Neural crest cell (in vitro differentiated cells): ENCODE measurements at regions not wholly inside any gene's neighbourhood (a gene's known extent, or its start where the extent isn't known, plus 50 kb on each side); places are given as distances from the start of the nearest gene placed in this dataset.
A peak's percentile ranks its signal among the peaks of the same experiment; 100 is the strongest.
"Not testable (repeated sequence)": the region's sequence is repeated elsewhere in the genome, so short reads cannot be mapped to it uniquely, and the experiment has no call there.

Experiments used
- DNase-seq: peaks from one replicate; pipeline ENCODE4 v3.0.0; 2021; ENCODE audit warnings: low read depth, mixed read lengths, low spot score
- H3K27ac Mint-ChIP-seq: one replicate; pipeline ENCODE4 v1.8.0; 2021; ENCODE audit warnings: mild to moderate bottlenecking, mixed read lengths; ENCODE audit not compliant: unreplicated experiment
- H3K27me3 Mint-ChIP-seq: 2 replicates; pipeline ENCODE4 v1.8.0; 2021; ENCODE audit warnings: low read depth, mild to moderate bottlenecking, mixed read lengths
- H3K36me3 Mint-ChIP-seq: 2 replicates; pipeline ENCODE4 v1.8.0; 2021; ENCODE audit warnings: low read depth, mild to moderate bottlenecking, mixed read lengths
- H3K4me1 Mint-ChIP-seq: 2 replicates; pipeline ENCODE4 v1.8.0; 2021; ENCODE audit warnings: mixed read lengths
- H3K4me3 Mint-ChIP-seq: one replicate; pipeline ENCODE4 v1.8.0; 2021; ENCODE audit warnings: mild to moderate bottlenecking, mixed read lengths
- H3K9me3 Mint-ChIP-seq: 2 replicates; pipeline ENCODE4 v1.8.0; 2021; ENCODE audit warnings: mixed read lengths
- CTCF ChIP-seq: fragments of 200-600 bp; sonication (generic); conservative IDR thresholded peaks from 2 replicates; pipeline ENCODE4 v1.5.0; 2021; ENCODE audit warnings: antibody characterized with exemption, mild to moderate bottlenecking

- Mint-ChIP-seq H3K36me3 (no peaks in the 10 kb centered on the region), H3K27me3 (no peaks in the 10 kb centered on the region), H3K4me3 (no peak overlapping the region), H3K9me3 (peaks cover 2% of the 10 kb centered on the region), H3K27ac (no peak overlapping the region), H3K4me1 (peaks cover 15% of the 10 kb centered on the region)
- no peak for DNase-seq
- no peak for TF ChIP-seq CTCF
Measured at GRCh38 chr17:14575471-14575953, 274.6 kb downstream of the HS3ST3B1 start.

- not testable (repeated sequence) for H3K4me3 Mint-ChIP-seq, DNase-seq, H3K36me3 Mint-ChIP-seq, H3K27ac Mint-ChIP-seq, H3K27me3 Mint-ChIP-seq, H3K9me3 Mint-ChIP-seq
- H3K4me1 Mint-ChIP-seq: peaks cover 11% of the 10 kb centered on the region
Measured at GRCh38 chr17:14560325-14560724, 259.4 kb downstream of the HS3ST3B1 start.

- no peak for DNase-seq
- Mint-ChIP-seq H3K36me3 (no peaks in the 10 kb centered on the region), H3K4me3 (no peak overlapping the region), H3K27ac (no peak overlapping the region), H3K4me1 (peaks cover 11% of the 10 kb centered on the region), H3K27me3 (no peaks in the 10 kb centered on the region), H3K9me3 (peaks cover 3% of the 10 kb centered on the region)
- TF ChIP-seq CTCF: no peak
Measured at GRCh38 chr17:14559264-14560119, 258.6 kb downstream of the HS3ST3B1 start.

GRCh38 chr17:14557480-14557879 lies 256.6 kb downstream of the HS3ST3B1 start:
- Mint-ChIP-seq H3K36me3 (no peaks in the 10 kb centered on the region), H3K9me3 (no peaks in the 10 kb centered on the region), H3K27me3 (no peaks in the 10 kb centered on the region), H3K27ac (peak overlapping the region; percentile 39), H3K4me3 (no peak overlapping the region), H3K4me1 (peaks cover 13% of the 10 kb centered on the region)
- no peak for TF ChIP-seq CTCF
- no peak for DNase-seq

- no peak for DNase-seq
- H3K4me1 Mint-ChIP-seq: peaks cover 14% of the 10 kb centered on the region
- no peak overlapping the region for H3K27ac Mint-ChIP-seq
- TF ChIP-seq CTCF: no peak
- H3K27me3 Mint-ChIP-seq: no peaks in the 10 kb centered on the region
- H3K4me3 Mint-ChIP-seq: no peak overlapping the region
- H3K9me3 Mint-ChIP-seq: no peaks in the 10 kb centered on the region
- no peaks in the 10 kb centered on the region for H3K36me3 Mint-ChIP-seq
Measured at GRCh38 chr17:14553847-14554246, 253.0 kb downstream of the HS3ST3B1 start.

GRCh38 chr17:14552306-14552705 lies 251.4 kb downstream of the HS3ST3B1 start:
- DNase-seq: no peak
- Mint-ChIP-seq H3K9me3 (no peaks in the 10 kb centered on the region), H3K36me3 (no peaks in the 10 kb centered on the region), H3K4me3 (no peak overlapping the region), H3K27me3 (no peaks in the 10 kb centered on the region), H3K4me1 (peaks cover 17% of the 10 kb centered on the region), H3K27ac (no peak overlapping the region)
- TF ChIP-seq CTCF: no peak
